Urothelium cell line (cell line): ENCODE measurements at regions not wholly inside any gene's neighbourhood (a gene's known extent, or its start where the extent isn't known, plus 50 kb on each side); places are given as distances from the start of the nearest gene placed in this dataset.
"Not testable (repeated sequence)": the region's sequence is repeated elsewhere in the genome, so short reads cannot be mapped to it uniquely, and the experiment has no call there.

Experiments used
- DNase-seq: peaks from one replicate; pipeline ENCODE4 v3.0.0; 2011; ENCODE audit warnings: low spot score, mixed read lengths
- FAIRE-seq: peaks from 2 replicates; lab custom pipeline; 2011; peaks lifted over from hg19 to GRCh38; lab: Jason Lieb, UNC

GRCh38 chr2:110308728-110309127 lies 96.4 kb upstream of the MTLN start:
- not testable (repeated sequence) for DNase-seq
- peak; percentile 9 for FAIRE-seq

GRCh38 chr2:110292807-110293206 lies 80.5 kb upstream of the MTLN start:
- not testable (repeated sequence) for FAIRE-seq, DNase-seq

- not testable (repeated sequence) for FAIRE-seq, DNase-seq
Measured at GRCh38 chr2:110291909-110292579, 79.7 kb upstream of the MTLN start.

GRCh38 chr2:110287817-110288216 lies 75.5 kb upstream of the MTLN start:
- not testable (repeated sequence) for FAIRE-seq, DNase-seq

GRCh38 chr2:110287253-110287652 lies 74.9 kb upstream of the MTLN start:
- FAIRE-seq, DNase-seq: not testable (repeated sequence)

- FAIRE-seq, DNase-seq: not testable (repeated sequence)
Measured at GRCh38 chr2:110285002-110285401, 72.7 kb upstream of the MTLN start.

- not testable (repeated sequence) for FAIRE-seq, DNase-seq
Measured at GRCh38 chr2:110280804-110281203, 68.5 kb upstream of the MTLN start.

- DNase-seq, FAIRE-seq: not testable (repeated sequence)
Measured at GRCh38 chr2:110277054-110277453, 64.7 kb upstream of the MTLN start.

- not testable (repeated sequence) for DNase-seq, FAIRE-seq
Measured at GRCh38 chr2:110276092-110276491, 63.7 kb upstream of the MTLN start.

GRCh38 chr2:110269674-110270073 lies 57.3 kb upstream of the MTLN start:
- not testable (repeated sequence) for FAIRE-seq

GRCh38 chr2:110267828-110268407 lies 55.6 kb upstream of the MTLN start:
- DNase-seq, FAIRE-seq: not testable (repeated sequence)

More at GRCh38 chr2:110269674-110270073, 57.3 kb upstream of the MTLN start:
- not testable (repeated sequence) for DNase-seq

GRCh38 chr2:110264804-110265203 lies 52.5 kb upstream of the MTLN start:
- FAIRE-seq, DNase-seq: not testable (repeated sequence)

GRCh38 chr2:110264076-110264681 lies 51.8 kb upstream of the MTLN start:
- not testable (repeated sequence) for FAIRE-seq, DNase-seq

- DNase-seq, FAIRE-seq: not testable (repeated sequence)
Measured at GRCh38 chr2:110263462-110263861, 51.1 kb upstream of the MTLN start.
